GM21423 (cell line): ENCODE measurements at regions not wholly inside any gene's neighbourhood (a gene's known extent, or its start where the extent isn't known, plus 50 kb on each side); places are given as distances from the start of the nearest gene placed in this dataset.
"Not testable (repeated sequence)": the region's sequence is repeated elsewhere in the genome, so short reads cannot be mapped to it uniquely, and the experiment has no call there.

ENCODE experiments used
- ATAC-seq: cut with Tn5 transposase; IDR thresholded peaks from one replicate; pipeline ENCODE4 v1.9.1; 2021; ENCODE audit warnings: mild to moderate bottlenecking, moderate library complexity; ENCODE audit not compliant: unreplicated experiment

GRCh38 chr4:190118519-190118918 is 54.2 kb downstream of the DBET start:
- ATAC-seq: not testable (repeated sequence)

DNA sequence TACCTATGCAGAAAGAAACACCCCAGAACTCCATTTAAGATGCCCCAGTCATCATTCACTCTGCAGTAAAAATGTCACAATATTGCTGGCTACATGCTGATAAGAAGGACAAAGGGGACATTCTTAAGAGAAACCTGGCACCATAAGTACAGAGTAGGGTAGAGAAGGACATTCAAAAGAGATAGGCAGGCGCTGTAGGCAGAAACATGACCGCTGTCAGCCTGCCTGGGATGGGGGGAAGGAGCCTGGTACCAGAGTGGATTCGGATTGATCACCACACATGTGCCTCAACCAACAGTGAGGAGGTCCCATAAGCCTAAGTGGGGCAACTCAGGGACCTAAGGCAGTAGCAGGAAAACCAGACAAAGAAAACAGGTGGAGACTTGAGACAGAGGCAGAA is 54.1 kb upstream of the DUX4 start:
- ATAC-seq: not testable (repeated sequence)

GRCh38 chr4:190120111-190120514 is 53.5 kb upstream of the DUX4 start:
- peak; percentile 57 for ATAC-seq

DNA sequence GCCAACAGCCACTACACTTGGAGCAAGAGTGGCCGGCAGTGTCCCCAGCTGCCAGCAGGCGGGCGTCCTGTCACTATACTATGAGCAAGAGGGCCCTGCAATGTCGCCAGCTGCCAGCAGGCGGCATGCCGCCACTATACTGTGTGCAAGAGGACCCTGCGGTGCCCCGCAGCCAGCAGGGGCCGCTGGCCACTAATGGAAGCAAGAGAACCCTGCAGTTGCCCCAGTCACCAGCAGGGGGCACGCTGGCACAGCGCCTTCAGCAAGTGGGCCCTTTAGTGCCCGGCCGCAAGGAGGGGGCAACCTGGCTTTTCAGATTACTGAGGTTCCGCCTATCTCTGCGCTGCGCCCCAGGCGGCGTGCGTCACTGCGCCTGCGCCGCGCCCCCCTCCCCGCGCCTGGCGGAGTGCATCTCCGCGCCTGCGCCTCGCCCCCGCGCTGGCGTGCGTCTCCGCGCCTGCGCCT is 53.0 kb upstream of the DUX4 start:
- not testable (repeated sequence) for ATAC-seq

GRCh38 chr4:190121076-190121671 is 52.4 kb upstream of the DUX4 start:
- not testable (repeated sequence) for ATAC-seq

DNA sequence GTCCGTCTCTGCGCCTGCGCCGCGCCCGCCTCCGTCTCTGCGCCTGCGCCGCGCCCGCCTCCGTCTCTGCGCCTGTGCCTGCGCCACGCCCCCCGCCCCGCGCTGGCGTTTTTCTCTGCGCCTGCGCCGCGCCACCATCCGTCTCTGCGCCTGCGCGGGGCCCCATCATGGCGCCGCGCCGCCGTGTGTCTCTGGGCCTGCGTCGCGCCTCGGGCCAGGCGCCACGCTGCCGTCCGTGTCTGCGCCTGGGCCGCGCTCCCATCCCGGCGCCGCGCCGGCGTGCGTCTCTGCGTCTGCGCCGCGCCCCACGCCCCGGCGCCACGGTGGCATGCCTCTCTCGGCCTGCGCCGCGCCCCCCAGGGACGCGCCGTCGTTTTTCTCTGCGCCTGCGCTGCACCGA is 51.8 kb upstream of the DUX4 start:
- ATAC-seq: no peak

DNA sequence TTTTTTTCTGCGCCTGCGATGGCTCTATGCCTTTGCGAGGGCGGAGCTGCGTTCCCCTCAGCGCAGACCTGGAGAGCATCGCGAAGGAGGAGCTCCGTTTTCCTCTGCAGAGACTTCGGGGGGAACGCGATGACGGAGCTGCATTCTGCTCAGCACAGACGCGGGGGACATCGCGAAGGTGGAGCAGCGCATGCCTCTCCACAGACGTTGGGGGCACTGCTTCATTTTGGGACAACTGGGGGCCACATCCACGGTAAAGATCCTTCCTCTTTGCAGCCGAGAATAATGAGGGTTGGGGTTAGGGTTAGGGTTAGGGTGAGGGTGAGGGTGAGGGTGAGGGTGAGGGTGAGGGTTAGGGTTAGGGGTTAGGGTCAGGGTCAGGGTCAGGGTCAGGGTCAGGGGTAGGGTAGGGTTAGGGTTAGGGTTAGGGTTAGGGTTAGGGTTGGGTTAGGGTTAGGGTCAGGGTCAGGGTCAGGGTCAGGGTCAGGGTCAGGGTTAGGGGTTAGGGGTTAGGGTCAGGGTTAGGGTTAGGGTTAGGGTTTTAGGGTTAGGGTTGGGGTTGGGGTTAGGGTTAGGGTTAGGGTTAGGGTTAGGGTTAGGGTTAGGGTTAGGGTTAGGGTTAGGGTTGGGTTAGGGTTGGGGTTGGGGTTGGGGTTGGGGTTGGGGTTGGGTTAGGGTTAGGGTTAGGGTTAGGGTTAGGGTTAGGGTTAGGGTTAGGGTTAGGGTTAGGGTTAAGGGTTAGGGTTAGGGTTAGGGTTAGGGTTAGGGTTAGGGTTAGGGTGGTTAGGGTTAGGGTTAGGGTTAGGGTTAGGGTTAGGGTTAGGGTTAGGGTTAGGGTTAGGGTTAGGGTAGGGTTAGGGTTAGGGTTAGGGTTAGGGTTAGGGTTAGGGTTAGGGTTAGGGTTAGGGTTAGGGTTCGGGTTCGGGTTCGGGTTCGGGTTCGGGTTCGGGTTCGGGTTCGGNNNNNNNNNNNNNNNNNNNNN is 51.1 kb upstream of the DUX4 start:
- not testable (repeated sequence) for ATAC-seq
